ENCODE measurements at regions not wholly inside any gene's neighbourhood (a gene's known extent, or its start where the extent isn't known, plus 50 kb on each side); places are given as distances from the start of the nearest gene placed in this dataset.

- H3K27me3 Mint-ChIP-seq (ENCODE audit: low read depth), result no peaks in the 10 kb centered on the region
- no peaks in the 10 kb centered on the region for H3K36me3 Mint-ChIP-seq
- DNase-seq (ENCODE audit: low spot score in 2 of 2, unreplicated experiment in 2 of 2), result no peak
- no peak overlapping the region for H3K4me3 Mint-ChIP-seq
- H3K9me3 Mint-ChIP-seq, result no peaks in the 10 kb centered on the region
- no peaks in the 10 kb centered on the region for H3K4me1 Mint-ChIP-seq
- no peak overlapping the region for H3K27ac Mint-ChIP-seq
- TF ChIP-seq CTCF (IDR thresholded peaks at IDR 0.05; ENCODE audit: unreplicated experiment), result no peak
Observed at GRCh38 chr4:120291541-120291940, 224.9 kb upstream of the MAD2L1 start.

GRCh38 chr4:120290553-120290952, 223.9 kb upstream of the MAD2L1 start:
- Mint-ChIP-seq H3K4me1 (no peaks in the 10 kb centered on the region), H3K36me3 (no peaks in the 10 kb centered on the region), H3K9me3 (no peaks in the 10 kb centered on the region), H3K27ac (no peak overlapping the region), H3K27me3 (ENCODE audit: low read depth) (no peaks in the 10 kb centered on the region), H3K4me3 (no peak overlapping the region)
- no peak for TF ChIP-seq CTCF (IDR thresholded peaks at IDR 0.05; ENCODE audit: unreplicated experiment)
- DNase-seq (ENCODE audit: low spot score in 2 of 2, unreplicated experiment in 2 of 2), result no peak

- Mint-ChIP-seq H3K9me3 (no peaks in the 10 kb centered on the region), H3K4me3 (no peak overlapping the region), H3K27me3 (ENCODE audit: low read depth) (no peaks in the 10 kb centered on the region), H3K4me1 (no peaks in the 10 kb centered on the region), H3K36me3 (no peaks in the 10 kb centered on the region), H3K27ac (no peak overlapping the region)
- no peak for DNase-seq (ENCODE audit: low spot score in 2 of 2, unreplicated experiment in 2 of 2)
- TF ChIP-seq CTCF (IDR thresholded peaks at IDR 0.05; ENCODE audit: unreplicated experiment), result peak; percentile 30
Observed at GRCh38 chr4:120286813-120287212, 220.2 kb upstream of the MAD2L1 start.

GRCh38 chr4:120281581-120281980, 214.9 kb upstream of the MAD2L1 start:
- Mint-ChIP-seq H3K4me3 (no peak overlapping the region), H3K27me3 (ENCODE audit: low read depth) (no peaks in the 10 kb centered on the region), H3K9me3 (peaks cover 7% of the 10 kb centered on the region), H3K36me3 (peaks cover 2% of the 10 kb centered on the region), H3K27ac (no peak overlapping the region), H3K4me1 (no peaks in the 10 kb centered on the region)
- TF ChIP-seq CTCF (IDR thresholded peaks at IDR 0.05; ENCODE audit: unreplicated experiment), result no peak
- DNase-seq (ENCODE audit: low spot score in 2 of 2, unreplicated experiment in 2 of 2), result no peak

GRCh38 chr4:120277391-120277790, 210.7 kb upstream of the MAD2L1 start:
- Mint-ChIP-seq H3K27ac (no peak overlapping the region), H3K9me3 (peaks cover 7% of the 10 kb centered on the region)
- TF ChIP-seq CTCF (IDR thresholded peaks at IDR 0.05; ENCODE audit: unreplicated experiment), result no peak

GRCh38 chr4:120266602-120267001, 200.0 kb upstream of the MAD2L1 start:
- Mint-ChIP-seq H3K4me1 (no peaks in the 10 kb centered on the region), H3K4me3 (no peak overlapping the region), H3K9me3 (peaks cover 5% of the 10 kb centered on the region), H3K36me3 (peaks cover under 1% of the 10 kb centered on the region), H3K27me3 (ENCODE audit: low read depth) (no peaks in the 10 kb centered on the region), H3K27ac (no peak overlapping the region)
- no peak for TF ChIP-seq CTCF (IDR thresholded peaks at IDR 0.05; ENCODE audit: unreplicated experiment)
- no peak for DNase-seq (ENCODE audit: low spot score in 2 of 2, unreplicated experiment in 2 of 2)

More at GRCh38 chr4:120277391-120277790, 210.7 kb upstream of the MAD2L1 start:
- peaks cover 2% of the 10 kb centered on the region for H3K36me3 Mint-ChIP-seq
- H3K27me3 Mint-ChIP-seq (ENCODE audit: low read depth), result no peaks in the 10 kb centered on the region
- H3K4me3 Mint-ChIP-seq, result no peak overlapping the region
- H3K4me1 Mint-ChIP-seq, result no peaks in the 10 kb centered on the region
- DNase-seq (ENCODE audit: low spot score in 2 of 2, unreplicated experiment in 2 of 2), result no peak
